Trophoblast cell (in vitro differentiated cells and primary cell): ENCODE measurements at regions not wholly inside any gene's neighbourhood (a gene's known extent, or its start where the extent isn't known, plus 50 kb on each side); places are given as distances from the start of the nearest gene placed in this dataset.

ENCODE experiments used
- DNase-seq, 2 donors: peaks; one replicate each; pipeline ENCODE4 v3.0.0-alpha.2; 2016
- H2AFZ ChIP-seq: 2 replicates; pipeline ENCODE4 v1.6.1; 2013; ENCODE audit warnings: low read length, moderate library complexity, mild to moderate bottlenecking; ENCODE audit not compliant: insufficient read depth, poor library complexity
- H2AK5ac ChIP-seq: 2 replicates; pipeline ENCODE4 v1.6.1; 2013; ENCODE audit warnings: mild to moderate bottlenecking, low read length
- H2BK120ac ChIP-seq: 2 replicates; pipeline ENCODE4 v1.6.1; 2013; ENCODE audit warnings: low read length, mild to moderate bottlenecking, moderate library complexity; ENCODE audit not compliant: insufficient read depth, poor library complexity
- H2BK12ac ChIP-seq: 2 replicates; pipeline ENCODE4 v1.6.1; 2013; ENCODE audit warnings: mild to moderate bottlenecking, low read length, moderate library complexity
- H2BK5ac ChIP-seq: 2 replicates; pipeline ENCODE4 v1.6.1; 2013; ENCODE audit warnings: low read length, low read depth, moderate library complexity, mild to moderate bottlenecking; ENCODE audit not compliant: poor library complexity
- H3K14ac ChIP-seq: 2 replicates; pipeline ENCODE4 v1.6.1; 2013; ENCODE audit warnings: mild to moderate bottlenecking, low read length
- H3K18ac ChIP-seq: 2 replicates; pipeline ENCODE4 v1.6.1; 2013; ENCODE audit warnings: mild to moderate bottlenecking, low read length
- H3K23ac ChIP-seq: 2 replicates; pipeline ENCODE4 v1.6.1; 2013; ENCODE audit warnings: low read length
- H3K27ac ChIP-seq: 2 replicates; pipeline ENCODE4 v1.5.1; 2013; ENCODE audit warnings: low read depth, mild to moderate bottlenecking, inconsistent platforms, low read length, moderate library complexity
- H3K27me3 ChIP-seq: 2 replicates; pipeline ENCODE4 v1.6.1; 2013; ENCODE audit warnings: inconsistent platforms, mild to moderate bottlenecking, low read length, moderate library complexity; ENCODE audit not compliant: insufficient read depth
- H3K36me3 ChIP-seq, 2 experiments: 1 replicate in 1 of 2; 2 replicates in 1 of 2; pipeline ENCODE4 v1.6.1; 2013; ENCODE audit warnings: low read length in 2 of 2, mild to moderate bottlenecking in 2 of 2, moderate library complexity in 1 of 2; ENCODE audit not compliant: insufficient read depth in 2 of 2, control insufficient read depth in 1 of 2
- H3K4ac ChIP-seq: 2 replicates; pipeline ENCODE4 v1.6.1; 2013; ENCODE audit warnings: low read depth, mild to moderate bottlenecking, low read length, moderate library complexity
- H3K4me1 ChIP-seq, 2 experiments: 1 replicate in 1 of 2; 2 replicates in 1 of 2; pipeline ENCODE4 v1.6.1; 2013; ENCODE audit warnings: low read length in 2 of 2, mild to moderate bottlenecking in 2 of 2, moderate library complexity in 1 of 2; ENCODE audit not compliant: insufficient read depth in 2 of 2, control insufficient read depth in 1 of 2
- H3K4me2 ChIP-seq: 2 replicates; pipeline ENCODE4 v1.6.1; 2013; ENCODE audit warnings: inconsistent platforms, mild to moderate bottlenecking, low read length, moderate library complexity
- H3K4me3 ChIP-seq: 2 replicates; pipeline ENCODE4 v1.5.1; 2013; ENCODE audit warnings: mild to moderate bottlenecking, low read depth, low read length, inconsistent platforms
- H3K79me1 ChIP-seq: one replicate; pipeline ENCODE4 v1.6.1; 2013; ENCODE audit warnings: low read length
- H3K79me2 ChIP-seq: 2 replicates; pipeline ENCODE4 v1.6.1; 2013; ENCODE audit warnings: low read length, mild to moderate bottlenecking; ENCODE audit not compliant: control insufficient read depth, insufficient read depth, poor library complexity
- H3K9ac ChIP-seq: 2 replicates; pipeline ENCODE4 v1.6.1; 2013; ENCODE audit warnings: mild to moderate bottlenecking, low read length
- H3K9me3 ChIP-seq: 2 replicates; pipeline ENCODE4 v1.6.1; 2013; ENCODE audit warnings: low read depth, mild to moderate bottlenecking, control low read depth, inconsistent platforms, low read length; ENCODE audit not compliant: insufficient read depth
- H4K12ac ChIP-seq: 2 replicates; pipeline ENCODE4 v1.6.1; 2013; ENCODE audit warnings: low read depth, mild to moderate bottlenecking, low read length, moderate library complexity
- H4K8ac ChIP-seq: 2 replicates; pipeline ENCODE4 v1.6.1; 2013; ENCODE audit warnings: low read depth, mild to moderate bottlenecking, low read length, moderate library complexity
- H4K91ac ChIP-seq: one replicate; pipeline ENCODE4 v1.6.1; 2013; ENCODE audit warnings: low read depth, mild to moderate bottlenecking, low read length, moderate library complexity
- WGBS: extraction: QIAGEN DNeasy Blood & Tissue Kit; methylation state at CpG from one replicate; pipeline ENCODE4 v1.1.7; 2013; ENCODE audit warnings: missing lambda C conversion rate; ENCODE audit not compliant: insufficient read length, insufficient coverage; ENCODE audit errors: extremely low coverage; 5-methylcytosine and 5-hydroxymethylcytosine counted together

DNA sequence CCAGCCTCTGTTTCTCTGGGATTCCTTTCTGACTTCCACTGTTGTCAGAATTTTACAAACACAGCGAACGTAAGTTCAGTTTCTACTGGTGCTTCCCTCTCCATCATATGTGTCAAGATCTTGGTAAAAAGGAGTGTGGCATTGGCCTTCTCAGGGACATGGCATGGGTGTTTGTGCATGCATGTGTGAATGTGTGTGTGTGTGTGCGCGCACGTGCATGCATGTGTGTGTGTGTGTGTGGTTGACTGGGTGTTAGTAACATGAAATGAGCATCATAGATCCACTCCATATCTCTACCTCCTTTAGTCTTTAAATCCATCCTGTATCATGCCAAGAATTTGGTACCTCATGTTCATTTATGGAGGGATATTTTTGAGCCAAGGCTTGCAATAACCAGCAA is 411.3 kb downstream of the NPHP4 start:
- H2AK5ac ChIP-seq = no peak overlapping the region
- no peak overlapping the region for H4K12ac ChIP-seq
- H4K8ac ChIP-seq = no peak overlapping the region
- H3K9me3 ChIP-seq = no peaks in the 10 kb centered on the region
- H2BK120ac ChIP-seq = no peak overlapping the region
- H3K4me2 ChIP-seq = no peak overlapping the region
- no peak overlapping the region for H3K27ac ChIP-seq
- no peak overlapping the region for H4K91ac ChIP-seq
- DNase-seq = no peak
- H3K27me3 ChIP-seq = no peaks in the 10 kb centered on the region
- no CpG with 5 or more reads among the region's 5 CpGs for WGBS
- H3K18ac ChIP-seq = no peak overlapping the region
- H3K4me3 ChIP-seq = no peak overlapping the region
- H3K79me2 ChIP-seq = no peaks in the 10 kb centered on the region
- H3K9ac ChIP-seq = no peak overlapping the region
- H3K14ac ChIP-seq = no peak overlapping the region
- no peak overlapping the region for H2AFZ ChIP-seq
- no peaks in the 10 kb centered on the region for H3K36me3 ChIP-seq
- no peaks in the 10 kb centered on the region for H3K4me1 ChIP-seq
- H3K79me1 ChIP-seq = no peaks in the 10 kb centered on the region
- no peak overlapping the region for H2BK5ac ChIP-seq
- no peak overlapping the region for H2BK12ac ChIP-seq
- H3K23ac ChIP-seq = no peak overlapping the region
- no peak overlapping the region for H3K4ac ChIP-seq

DNA sequence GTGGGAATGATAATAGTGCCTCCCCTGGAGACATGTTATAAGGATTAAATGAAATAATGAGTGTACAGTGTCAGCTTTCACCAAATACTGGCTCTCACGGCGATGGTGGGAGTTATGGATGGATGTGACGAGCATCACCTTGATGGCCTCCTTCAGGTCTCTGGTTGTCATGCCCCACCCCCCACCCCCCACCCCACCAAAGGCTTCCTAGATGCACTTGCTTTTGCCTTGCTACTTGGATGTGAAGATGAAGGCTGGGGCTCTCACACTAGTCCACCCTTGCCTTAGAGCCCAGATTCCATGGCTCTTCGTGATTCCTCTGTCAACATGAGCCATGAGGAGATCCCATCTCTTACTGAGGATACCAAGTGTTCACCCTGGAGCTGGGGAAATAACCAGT is 412.3 kb downstream of the NPHP4 start:
- Histone ChIP-seq H2BK120ac (no peak overlapping the region), H3K4ac (no peak overlapping the region), H3K18ac (no peak overlapping the region), H3K9ac (no peak overlapping the region), H2BK12ac (no peak overlapping the region), H3K36me3 (no peaks in the 10 kb centered on the region), H3K27me3 (no peaks in the 10 kb centered on the region), H3K14ac (no peak overlapping the region), H3K79me2 (no peaks in the 10 kb centered on the region), H2AK5ac (no peak overlapping the region), H2BK5ac (no peak overlapping the region), H3K79me1 (no peaks in the 10 kb centered on the region), H3K4me1 (no peaks in the 10 kb centered on the region), H3K27ac (no peak overlapping the region), H3K4me2 (no peak overlapping the region), H4K91ac (no peak overlapping the region), H3K4me3 (no peak overlapping the region), H2AFZ (no peak overlapping the region), H4K12ac (no peak overlapping the region), H3K23ac (no peak overlapping the region), H3K9me3 (no peaks in the 10 kb centered on the region), H4K8ac (no peak overlapping the region)
- no CpG with 5 or more reads among the region's 4 CpGs for WGBS
- no peak for DNase-seq

DNA sequence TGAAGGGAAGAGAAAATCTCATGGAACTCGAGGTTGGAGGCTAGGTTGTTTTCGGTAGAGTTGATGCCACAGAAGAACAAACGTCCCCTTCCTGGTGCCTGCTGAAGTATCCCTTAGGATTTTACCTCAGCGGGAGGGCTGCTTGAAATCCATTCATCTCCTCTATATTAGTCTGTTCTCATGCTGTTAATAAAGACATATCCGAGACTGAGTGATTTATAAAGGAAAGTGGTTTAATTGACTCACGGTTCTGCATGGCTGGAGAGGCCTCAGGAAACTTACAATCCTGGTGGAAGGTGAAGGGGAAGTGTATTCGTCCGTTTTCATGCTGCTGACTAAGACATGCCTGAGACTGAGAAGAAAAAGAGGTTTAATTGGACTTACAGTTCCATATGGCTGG is 413.5 kb downstream of the NPHP4 start:
- H4K12ac ChIP-seq = no peak overlapping the region

DNA sequence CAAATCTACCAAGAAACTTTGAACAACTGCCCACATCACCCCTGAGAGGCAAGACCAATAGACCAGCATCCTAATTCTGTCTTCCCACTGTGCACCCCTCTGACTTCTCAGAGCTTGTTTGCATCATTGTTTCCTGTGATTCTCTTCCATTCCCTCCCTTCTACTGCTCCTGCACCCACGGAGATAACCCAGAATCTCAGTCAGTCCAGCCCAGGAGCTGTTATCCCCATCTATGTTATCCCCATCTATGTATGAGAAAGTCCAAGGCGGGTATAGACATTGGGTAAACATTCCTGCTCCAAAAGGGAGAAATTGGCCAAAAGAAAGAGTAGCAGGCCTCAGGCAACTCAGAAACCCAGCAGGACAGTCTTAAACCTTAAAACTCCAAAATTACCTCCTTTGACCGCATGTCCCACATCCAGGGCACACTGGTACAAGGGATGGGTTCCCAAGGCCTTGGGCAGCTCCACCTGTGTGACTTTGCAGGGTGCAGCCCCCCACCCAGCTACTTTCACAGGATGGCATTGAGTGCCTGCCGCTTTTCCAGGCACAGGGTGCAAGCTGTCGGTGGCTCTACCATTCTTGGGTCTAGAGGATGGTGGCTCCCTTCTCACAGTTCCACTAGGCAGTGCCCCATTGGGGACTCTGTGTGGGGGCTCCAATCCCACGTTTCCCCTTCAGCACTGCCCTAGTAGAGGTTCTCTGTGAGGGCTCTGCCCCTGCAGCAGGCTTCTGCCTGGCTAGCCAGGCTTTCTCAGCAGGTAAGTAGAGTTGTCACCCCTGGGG is 414.8 kb downstream of the NPHP4 start:
- WGBS = no CpG with 5 or more reads among the region's 6 CpGs
- H3K4me3 ChIP-seq = no peak overlapping the region
- no peak for DNase-seq
- no peak overlapping the region for H4K91ac ChIP-seq
- no peak overlapping the region for H2BK120ac ChIP-seq
- no peak overlapping the region for H3K27ac ChIP-seq
- H4K8ac ChIP-seq = no peak overlapping the region
- H2AK5ac ChIP-seq = no peak overlapping the region
- H2BK12ac ChIP-seq = no peak overlapping the region
- no peak overlapping the region for H3K9ac ChIP-seq
- H3K23ac ChIP-seq = no peak overlapping the region
- no peak overlapping the region for H4K12ac ChIP-seq
- no peak overlapping the region for H3K18ac ChIP-seq
- no peak overlapping the region for H2BK5ac ChIP-seq
- no peaks in the 10 kb centered on the region for H3K79me1 ChIP-seq
- H3K4ac ChIP-seq = no peak overlapping the region
- H3K4me2 ChIP-seq = no peak overlapping the region
- no peaks in the 10 kb centered on the region for H3K36me3 ChIP-seq
- no peaks in the 10 kb centered on the region for H3K27me3 ChIP-seq
- no peaks in the 10 kb centered on the region for H3K9me3 ChIP-seq
- no peak overlapping the region for H2AFZ ChIP-seq
- no peak overlapping the region for H3K14ac ChIP-seq
- no peaks in the 10 kb centered on the region for H3K79me2 ChIP-seq
- no peaks in the 10 kb centered on the region for H3K4me1 ChIP-seq

More for the DNA sequence above, 413.5 kb downstream of the NPHP4 start:
- Histone ChIP-seq H4K91ac (no peak overlapping the region), H2BK5ac (no peak overlapping the region), H3K14ac (no peak overlapping the region), H3K4me2 (no peak overlapping the region), H3K9ac (no peak overlapping the region), H3K36me3 (no peaks in the 10 kb centered on the region), H4K8ac (no peak overlapping the region), H3K18ac (no peak overlapping the region), H3K27me3 (no peaks in the 10 kb centered on the region), H2BK120ac (no peak overlapping the region), H2AFZ (no peak overlapping the region), H3K27ac (no peak overlapping the region), H3K79me1 (no peaks in the 10 kb centered on the region), H3K4me3 (no peak overlapping the region), H3K4ac (no peak overlapping the region), H3K23ac (no peak overlapping the region), H2AK5ac (no peak overlapping the region), H2BK12ac (no peak overlapping the region), H3K9me3 (no peaks in the 10 kb centered on the region), H3K79me2 (no peaks in the 10 kb centered on the region), H3K4me1 (no peaks in the 10 kb centered on the region)
- WGBS = no CpG with 5 or more reads among the region's 8 CpGs
- no peak for DNase-seq
